Neuronal stem cell (in vitro differentiated cells): ENCODE measurements at regions not wholly inside any gene's neighbourhood (a gene's known extent, or its start where the extent isn't known, plus 50 kb on each side); places are given as distances from the start of the nearest gene placed in this dataset.

Experiments
- DNase-seq: peaks from one replicate; pipeline ENCODE4 v3.0.0-alpha.2; 2013; ENCODE audit warnings: low spot score
- H2AFZ ChIP-seq: one replicate; pipeline ENCODE4 v1.6.1; 2013; ENCODE audit warnings: mild to moderate bottlenecking, low read length, inconsistent platforms
- H2AK5ac ChIP-seq: 2 replicates; pipeline ENCODE4 v1.6.1; 2013; ENCODE audit warnings: low read depth, mild to moderate bottlenecking, inconsistent platforms, low read length, moderate library complexity, mixed read lengths
- H2BK120ac ChIP-seq: 2 replicates; pipeline ENCODE4 v1.6.1; 2013; ENCODE audit warnings: low read depth, mild to moderate bottlenecking, inconsistent platforms, low read length, moderate library complexity, mixed read lengths
- H2BK12ac ChIP-seq: one replicate; pipeline ENCODE4 v1.6.1; 2013; ENCODE audit warnings: low read length, inconsistent platforms
- H2BK15ac ChIP-seq: 2 replicates; pipeline ENCODE4 v1.6.1; 2013; ENCODE audit warnings: mild to moderate bottlenecking, low read length, inconsistent platforms, mixed read lengths
- H2BK5ac ChIP-seq: one replicate; pipeline ENCODE4 v1.6.1; 2013; ENCODE audit warnings: inconsistent platforms, mild to moderate bottlenecking, low read length, moderate library complexity
- H3K14ac ChIP-seq: one replicate; pipeline ENCODE4 v1.6.1; 2013; ENCODE audit warnings: low read length, inconsistent platforms
- H3K18ac ChIP-seq: 2 replicates; pipeline ENCODE4 v1.6.1; 2013; ENCODE audit warnings: low read length, inconsistent platforms
- H3K23ac ChIP-seq: 2 replicates; pipeline ENCODE4 v1.6.1; 2013; ENCODE audit warnings: low read depth, mild to moderate bottlenecking, mixed read lengths, low read length, inconsistent platforms; ENCODE audit not compliant: poor library complexity
- H3K27ac ChIP-seq: replicated peaks from 3 replicates; pipeline ENCODE4 v1.5.1; 2013; ENCODE audit warnings: low read length, inconsistent platforms
- H3K27me3 ChIP-seq, 3 experiments: 2 replicates each; pipeline ENCODE4 v1.6.1; 2013; ENCODE audit warnings: low read length in 3 of 3, mild to moderate bottlenecking in 2 of 3, inconsistent platforms in 1 of 3, low read depth in 1 of 3, mixed read lengths in 1 of 3, moderate library complexity in 1 of 3; ENCODE audit not compliant: control insufficient read depth in 3 of 3, insufficient read depth in 3 of 3
- H3K36me3 ChIP-seq, 2 donors: replicated peaks in 1 of 2; 2 replicates each; pipeline ENCODE4 v1.6.1; 2013; ENCODE audit warnings: low read length in 2 of 2; ENCODE audit not compliant: control insufficient read depth in 2 of 2, insufficient read depth in 2 of 2
- H3K4ac ChIP-seq: 2 replicates; pipeline ENCODE4 v1.6.1; 2013; ENCODE audit warnings: inconsistent platforms, mild to moderate bottlenecking, low read length, moderate library complexity
- H3K4me1 ChIP-seq, 2 donors: 1 replicate in 1 of 2; 2 replicates in 1 of 2; pipeline ENCODE4 v1.6.1; 2013; ENCODE audit warnings: low read length in 2 of 2, low read depth in 1 of 2; ENCODE audit not compliant: control insufficient read depth in 2 of 2, insufficient read depth in 1 of 2
- H3K4me2 ChIP-seq: one replicate; pipeline ENCODE4 v1.6.1; 2013; ENCODE audit warnings: mild to moderate bottlenecking, low read length, inconsistent platforms; ENCODE audit not compliant: insufficient read depth, poor library complexity, severe bottlenecking
- H3K4me3 ChIP-seq, 2 donors: 2 replicates each; pipeline ENCODE4 v1.5.1; 2013; ENCODE audit warnings: low read length in 2 of 2, mild to moderate bottlenecking in 2 of 2, inconsistent platforms in 1 of 2, moderate library complexity in 1 of 2
- H3K79me1 ChIP-seq: one replicate; pipeline ENCODE4 v1.6.1; 2013; ENCODE audit warnings: low read depth, mild to moderate bottlenecking, inconsistent platforms, low read length, moderate library complexity
- H3K9ac ChIP-seq: one replicate; pipeline ENCODE4 v1.6.1; 2013; ENCODE audit warnings: mild to moderate bottlenecking, low read depth, low read length, inconsistent platforms; ENCODE audit not compliant: poor library complexity
- H3K9me3 ChIP-seq, 2 donors: replicated peaks in 1 of 2; 2 replicates each; pipeline versions ENCODE3 to v1.6.1; 2013; ENCODE audit warnings: low read length in 2 of 2, mild to moderate bottlenecking in 2 of 2, inconsistent platforms in 1 of 2, low read depth in 1 of 2, mixed read lengths in 1 of 2, moderate library complexity in 1 of 2; ENCODE audit not compliant: control insufficient read depth in 2 of 2, insufficient read depth in 1 of 2
- H4K8ac ChIP-seq: one replicate; pipeline ENCODE4 v1.6.1; 2013; ENCODE audit warnings: low read depth, mild to moderate bottlenecking, inconsistent platforms, low read length, moderate library complexity
- H4K91ac ChIP-seq: one replicate; pipeline ENCODE4 v1.6.1; 2013; ENCODE audit warnings: low read length, low read depth, mild to moderate bottlenecking, inconsistent platforms; ENCODE audit not compliant: poor library complexity
- WGBS, 2 donors: extraction: QIAGEN DNeasy Blood & Tissue Kit; methylation state at CpG; one replicate each; pipeline ENCODE4 v1.1.7; 2013; ENCODE audit warnings: missing lambda C conversion rate in 2 of 2, mixed read lengths in 1 of 2; ENCODE audit not compliant: insufficient read length in 2 of 2, insufficient replicate concordance in 1 of 2; ENCODE audit errors: extremely low coverage in 2 of 2; 5-methylcytosine and 5-hydroxymethylcytosine counted together

DNA sequence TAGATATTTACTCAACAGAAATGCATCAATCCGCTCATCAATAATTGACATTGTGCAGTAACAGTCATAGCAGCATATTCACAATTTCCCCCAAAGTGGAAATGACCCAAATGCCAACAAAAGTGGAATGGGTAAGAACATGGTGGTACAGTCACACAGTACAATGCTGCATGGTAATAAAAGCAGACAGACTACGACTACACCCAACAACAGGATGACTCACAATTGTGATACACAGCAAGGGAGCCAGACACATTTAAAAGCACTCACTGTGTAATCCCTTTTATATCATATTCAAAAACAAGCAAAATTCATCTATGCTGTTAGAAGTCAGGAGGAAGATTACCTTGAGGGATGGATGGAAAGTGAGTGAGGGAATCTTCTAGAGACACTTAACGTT is 76.5 kb upstream of the NUDT7 start:
- H3K4me2 ChIP-seq: no peak overlapping the region
- H2BK5ac ChIP-seq: no peak overlapping the region
- no peak overlapping the region for H3K27ac ChIP-seq
- DNase-seq: no peak
- no peak overlapping the region for H2AK5ac ChIP-seq
- no peak overlapping the region for H4K8ac ChIP-seq
- H3K23ac ChIP-seq: no peak overlapping the region
- H3K9me3 ChIP-seq: no peaks in the 10 kb centered on the region
- H2BK15ac ChIP-seq: no peak overlapping the region
- H3K27me3 ChIP-seq: peaks cover 0 to 9% (median 0%) of the 10 kb centered on the region in 3 experiments
- no peaks in the 10 kb centered on the region for H3K36me3 ChIP-seq
- H3K9ac ChIP-seq: no peak overlapping the region
- H3K4ac ChIP-seq: no peak overlapping the region
- no peaks in the 10 kb centered on the region for H3K79me1 ChIP-seq
- H2BK12ac ChIP-seq: no peak overlapping the region
- no CpG with 5 or more reads among the region's 3 CpGs for WGBS, 2 donors
- no peak overlapping the region for H3K4me3 ChIP-seq
- H3K18ac ChIP-seq: no peak overlapping the region
- no peak overlapping the region for H2BK120ac ChIP-seq
- no peak overlapping the region for H3K14ac ChIP-seq
- H4K91ac ChIP-seq: no peak overlapping the region
- no peak overlapping the region for H2AFZ ChIP-seq
- no peaks in the 10 kb centered on the region for H3K4me1 ChIP-seq

DNA sequence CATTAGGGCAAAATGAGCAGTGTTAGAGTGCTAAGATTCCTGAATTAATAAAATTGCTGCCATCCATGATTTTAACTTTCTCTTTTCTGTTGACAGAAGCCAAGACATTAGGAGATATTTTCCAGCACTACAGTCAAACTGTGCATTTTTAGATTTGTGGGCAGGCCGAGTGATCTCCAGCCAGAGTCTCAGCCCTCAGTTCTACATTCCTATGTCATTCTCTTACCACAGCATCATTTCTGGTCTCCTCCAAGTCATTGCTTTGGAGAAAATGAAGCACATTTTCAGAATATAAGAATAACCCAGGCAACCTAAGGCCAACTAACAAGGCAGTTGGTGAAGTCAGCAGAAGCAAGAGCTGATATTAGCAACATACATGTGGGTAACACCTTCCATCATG is 74.6 kb upstream of the NUDT7 start:
- Histone ChIP-seq H3K9me3 (no peaks in the 10 kb centered on the region), H4K8ac (no peak overlapping the region), H3K27me3 (peaks cover 0 to 3% (median 0%) of the 10 kb centered on the region in 3 experiments), H3K4me1 (no peaks in the 10 kb centered on the region), H2BK120ac (no peak overlapping the region), H2AFZ (no peak overlapping the region), H3K4ac (no peak overlapping the region), H3K4me3 (no peak overlapping the region), H3K9ac (no peak overlapping the region), H2BK12ac (no peak overlapping the region), H3K14ac (no peak overlapping the region), H2BK15ac (no peak overlapping the region), H3K79me1 (no peaks in the 10 kb centered on the region), H2BK5ac (no peak overlapping the region), H3K36me3 (no peaks in the 10 kb centered on the region), H3K4me2 (no peak overlapping the region), H3K18ac (no peak overlapping the region), H3K23ac (no peak overlapping the region), H3K27ac (no peak overlapping the region), H2AK5ac (no peak overlapping the region), H4K91ac (no peak overlapping the region)
- DNase-seq: no peak
- no CpG with 5 or more reads among the region's 1 CpG for WGBS, 2 donors

DNA sequence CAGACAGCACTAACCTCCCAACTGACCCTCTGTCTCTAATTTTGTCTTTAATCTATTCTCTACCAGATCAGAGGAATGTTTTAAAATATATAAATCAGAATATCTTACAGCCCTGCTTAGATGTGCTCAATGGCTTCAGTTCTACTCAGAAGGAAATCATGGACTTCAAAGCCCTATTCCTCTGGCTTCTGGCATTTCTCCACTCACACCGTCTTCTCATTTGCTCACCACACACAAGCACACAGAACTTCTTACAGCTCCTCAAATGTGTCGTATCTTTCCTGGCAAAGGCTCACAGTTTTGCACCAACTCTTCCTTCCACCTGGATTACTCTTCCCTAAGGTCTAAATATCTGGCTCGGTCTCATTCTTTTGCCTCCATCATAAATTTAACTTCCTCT is 71.6 kb upstream of the NUDT7 start:
- no peak overlapping the region for H2BK5ac ChIP-seq
- no peak overlapping the region for H4K8ac ChIP-seq
- H2BK15ac ChIP-seq: no peak overlapping the region
- H3K23ac ChIP-seq: no peak overlapping the region
- H3K79me1 ChIP-seq: no peaks in the 10 kb centered on the region
- H3K4me2 ChIP-seq: no peak overlapping the region
- H3K4ac ChIP-seq: no peak overlapping the region
- H2AFZ ChIP-seq: no peak overlapping the region
- DNase-seq: no peak
- H3K9me3 ChIP-seq: no peaks in the 10 kb centered on the region
- no peak overlapping the region for H2BK120ac ChIP-seq
- H3K14ac ChIP-seq: no peak overlapping the region
- H4K91ac ChIP-seq: no peak overlapping the region
- no peaks in the 10 kb centered on the region for H3K36me3 ChIP-seq
- H3K4me1 ChIP-seq: no peaks in the 10 kb centered on the region
- no CpG with 5 or more reads among the region's 3 CpGs for WGBS, 2 donors
- H3K18ac ChIP-seq: no peak overlapping the region
- no peak overlapping the region for H3K27ac ChIP-seq
- no peak overlapping the region for H3K9ac ChIP-seq
- no peak overlapping the region for H2AK5ac ChIP-seq
- no peak overlapping the region for H3K4me3 ChIP-seq
- H2BK12ac ChIP-seq: no peak overlapping the region
- peaks cover 0 to 5% (median 0%) of the 10 kb centered on the region in 3 experiments for H3K27me3 ChIP-seq

DNA sequence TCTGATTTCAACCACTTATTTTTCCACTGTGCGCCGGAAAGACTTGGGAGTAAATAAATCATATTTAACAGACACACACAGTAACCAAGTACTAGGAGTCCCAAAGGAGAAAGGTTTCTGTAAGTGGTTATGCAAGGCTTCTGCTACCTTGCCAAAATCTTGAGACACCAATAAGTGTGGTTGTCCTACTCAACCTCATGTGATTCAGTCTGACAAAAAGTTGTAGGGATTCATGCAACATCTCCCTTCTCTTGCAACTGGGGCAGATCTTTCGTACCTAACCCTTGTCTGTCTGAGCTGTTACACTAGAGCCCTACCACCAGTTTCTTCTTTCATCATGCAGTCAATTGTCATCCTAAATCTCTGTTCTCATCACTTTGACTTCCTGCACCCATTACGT is 69.9 kb upstream of the NUDT7 start:
- Histone ChIP-seq H3K4me2 (no peak overlapping the region), H3K4me1 (no peaks in the 10 kb centered on the region), H3K9me3 (no peaks in the 10 kb centered on the region), H3K79me1 (no peaks in the 10 kb centered on the region), H3K9ac (no peak overlapping the region), H3K18ac (no peak overlapping the region), H3K27me3 (peaks cover 0 to 5% (median 0%) of the 10 kb centered on the region in 3 experiments), H3K36me3 (no peaks in the 10 kb centered on the region), H4K91ac (no peak overlapping the region), H3K4me3 (no peak overlapping the region), H2AK5ac (no peak overlapping the region), H4K8ac (no peak overlapping the region), H2BK15ac (no peak overlapping the region), H3K14ac (no peak overlapping the region), H2AFZ (no peak overlapping the region), H3K4ac (no peak overlapping the region), H2BK120ac (no peak overlapping the region), H3K27ac (no peak overlapping the region), H3K23ac (no peak overlapping the region), H2BK5ac (no peak overlapping the region), H2BK12ac (no peak overlapping the region)
- DNase-seq: no peak
- no CpG with 5 or more reads among the region's 4 CpGs for WGBS, 2 donors
